Stimulated activated naive CD8-positive, alpha-beta T cell treated with anti-CD3 and anti-CD28 coated beads, Interleukin-15, Interleukin-2, amounts not matched to agents 100 U/mL and 50 U/mL, for 24 hours (primary cell): ENCODE measurements at regions not wholly inside any gene's neighbourhood (a gene's known extent, or its start where the extent isn't known, plus 50 kb on each side); places are given as distances from the start of the nearest gene placed in this dataset.

ENCODE experiments used
- ATAC-seq: fragments of 150-1000 bp; cut with Tn5 transposase; one replicate; pipeline ENCODE4 v1.10.0; 2021
- DNase-seq: peaks from one replicate; pipeline ENCODE4 v3.0.0; 2021

- no peak for ATAC-seq
- DNase-seq = no peak
Measured at GRCh38 chr10:64209561-64209960, 688.4 kb downstream of the REEP3 start.

GRCh38 chr10:64210211-64210610, 689.0 kb downstream of the REEP3 start:
- no peak for ATAC-seq
- DNase-seq = no peak

GRCh38 chr10:64211466-64211865, 690.3 kb downstream of the REEP3 start:
- no peak for ATAC-seq
- DNase-seq = no peak

GRCh38 chr10:64215088-64215487, 693.9 kb downstream of the REEP3 start:
- DNase-seq (no peak), ATAC-seq (no peak)

GRCh38 chr10:64219271-64220025, 698.2 kb downstream of the REEP3 start:
- ATAC-seq = no peak
- DNase-seq = no peak

GRCh38 chr10:64234489-64234888, 713.3 kb downstream of the REEP3 start:
- ATAC-seq (no peak), DNase-seq (no peak)

GRCh38 chr10:64257704-64258103, 736.5 kb downstream of the REEP3 start:
- no peak for DNase-seq
- no peak for ATAC-seq

GRCh38 chr10:64261092-64261491, 739.9 kb downstream of the REEP3 start:
- no peak for ATAC-seq

GRCh38 chr10:64261676-64262075, 740.5 kb downstream of the REEP3 start:
- DNase-seq (no peak), ATAC-seq (no peak)

More at GRCh38 chr10:64261092-64261491, 739.9 kb downstream of the REEP3 start:
- no peak for DNase-seq

GRCh38 chr10:64265961-64266360, 744.8 kb downstream of the REEP3 start:
- DNase-seq (no peak), ATAC-seq (no peak)

- DNase-seq (no peak), ATAC-seq (no peak)
Measured at GRCh38 chr10:64271508-64271907, 750.3 kb downstream of the REEP3 start.

- ATAC-seq (no peak), DNase-seq (no peak)
Measured at GRCh38 chr10:64271983-64272382, 750.8 kb downstream of the REEP3 start.

- DNase-seq (no peak), ATAC-seq (no peak)
Measured at GRCh38 chr10:64275001-64275400, 753.8 kb downstream of the REEP3 start.

- DNase-seq (no peak), ATAC-seq (no peak)
Measured at GRCh38 chr10:64275774-64276173, 754.6 kb downstream of the REEP3 start.

GRCh38 chr10:64277536-64277935, 756.3 kb downstream of the REEP3 start:
- no peak for ATAC-seq
- no peak for DNase-seq

GRCh38 chr10:64283621-64284020, 762.4 kb downstream of the REEP3 start:
- no peak for DNase-seq
- no peak for ATAC-seq

- ATAC-seq = no peak
- no peak for DNase-seq
Measured at GRCh38 chr10:64286533-64286932, 765.3 kb downstream of the REEP3 start.

- DNase-seq (no peak), ATAC-seq (no peak)
Measured at GRCh38 chr10:64288404-64288803, 767.2 kb downstream of the REEP3 start.

GRCh38 chr10:64303566-64303965, 782.4 kb downstream of the REEP3 start:
- ATAC-seq (no peak), DNase-seq (no peak)

- DNase-seq = no peak
- ATAC-seq = no peak
Measured at GRCh38 chr10:64306729-64307327, 785.6 kb downstream of the REEP3 start.

- DNase-seq (no peak), ATAC-seq (no peak)
Measured at GRCh38 chr10:64312876-64313275, 791.7 kb downstream of the REEP3 start.

- ATAC-seq = no peak
Measured at GRCh38 chr10:64313967-64314366, 792.8 kb downstream of the REEP3 start.

GRCh38 chr10:64316416-64316815, 795.2 kb downstream of the REEP3 start:
- ATAC-seq (no peak), DNase-seq (no peak)

More at GRCh38 chr10:64313967-64314366, 792.8 kb downstream of the REEP3 start:
- no peak for DNase-seq

- ATAC-seq (no peak), DNase-seq (no peak)
Measured at GRCh38 chr10:64316833-64317232, 795.6 kb downstream of the REEP3 start.
